ENCODE measurements at regions not wholly inside any gene's neighbourhood (a gene's known extent, or its start where the extent isn't known, plus 50 kb on each side); places are given as distances from the start of the nearest gene placed in this dataset.

DNA sequence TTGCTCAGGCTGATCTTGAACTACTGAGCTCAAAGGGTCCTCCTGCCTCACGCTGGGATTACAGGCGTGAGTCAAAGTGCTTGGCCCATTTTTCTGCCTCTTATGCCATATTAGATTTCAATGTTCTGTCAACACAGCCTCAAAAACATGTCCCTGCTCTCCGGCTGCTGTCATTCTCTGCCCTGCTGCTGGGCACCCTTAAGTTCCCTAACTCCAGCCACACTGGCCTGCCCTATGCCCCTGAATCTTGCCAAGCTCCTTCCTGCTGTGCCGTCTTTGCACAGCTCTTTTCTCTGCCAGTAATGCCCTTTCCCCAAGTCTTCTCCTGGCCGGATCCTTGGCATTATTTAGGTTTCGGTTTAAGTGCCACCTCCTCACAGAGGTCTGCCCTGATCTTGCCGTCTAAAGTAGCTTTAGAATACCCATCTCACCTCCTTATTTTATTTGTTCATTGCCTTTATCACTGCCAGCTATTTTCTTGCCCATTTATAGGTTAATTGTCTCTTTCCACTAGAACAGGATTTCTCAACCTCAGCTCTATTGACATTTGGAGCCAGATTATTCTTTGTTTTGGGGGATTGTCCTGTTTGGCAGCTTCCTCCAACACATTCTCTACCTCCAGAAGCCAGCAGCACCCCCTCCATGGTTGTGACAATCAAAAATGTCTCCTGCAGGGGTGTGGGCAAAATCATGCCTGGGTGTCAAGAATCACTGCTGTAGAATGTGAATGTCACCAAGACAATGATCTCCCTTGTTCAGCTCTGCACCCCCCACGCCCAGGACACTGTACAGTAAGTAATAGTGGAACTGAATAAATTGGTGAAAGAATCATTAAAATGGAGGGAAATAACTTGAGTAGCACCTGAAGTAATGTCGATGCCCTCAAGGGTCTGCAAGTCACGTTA lies 168.2 kb downstream of the CYLD start:
- no peak for DNase-seq

- no peak for DNase-seq
These were observed 166.6 kb downstream of the CYLD start for GRCh38 chr16:50908468-50908867.

DNA sequence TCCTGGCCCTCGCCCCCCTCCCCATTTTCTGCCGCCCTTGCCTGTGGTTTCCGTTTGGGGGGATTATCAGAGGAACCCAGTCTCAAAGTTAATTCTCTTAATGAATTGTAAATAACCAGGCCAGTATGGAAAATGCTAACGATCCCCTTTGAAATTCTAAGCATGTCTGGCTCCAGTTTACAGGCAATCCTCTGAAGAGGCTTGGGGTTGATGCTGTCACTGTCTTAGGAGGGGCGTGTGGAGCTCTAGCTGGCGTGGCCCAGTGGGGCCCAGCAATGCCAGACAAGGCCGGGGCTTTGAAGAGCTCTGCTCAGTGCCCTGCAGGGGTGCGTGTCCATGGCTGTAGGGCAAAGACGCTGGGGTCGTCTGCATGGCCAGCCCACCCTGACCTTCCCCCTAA lies 164.6 kb downstream of the CYLD start:
- no peak for DNase-seq

DNA sequence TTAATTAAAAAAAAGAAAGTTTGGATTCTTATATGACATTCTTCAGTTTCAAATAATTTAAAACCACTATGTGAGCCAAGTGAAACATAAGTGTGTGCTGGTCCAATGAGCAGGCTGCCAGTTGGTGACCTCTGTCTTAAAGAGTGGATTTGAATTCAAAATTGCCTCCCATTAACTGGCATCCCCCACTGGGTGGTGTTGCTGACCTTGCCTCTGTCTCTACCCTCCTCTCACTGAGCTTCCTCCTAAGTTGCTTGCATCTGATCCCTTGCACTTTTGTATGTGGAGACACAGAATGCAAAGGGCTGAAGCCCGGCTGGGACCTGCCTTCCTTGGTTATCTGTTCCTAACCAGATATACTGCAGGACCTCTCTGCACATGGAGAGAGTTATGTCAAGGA lies 160.6 kb downstream of the CYLD start:
- no peak for DNase-seq

DNA sequence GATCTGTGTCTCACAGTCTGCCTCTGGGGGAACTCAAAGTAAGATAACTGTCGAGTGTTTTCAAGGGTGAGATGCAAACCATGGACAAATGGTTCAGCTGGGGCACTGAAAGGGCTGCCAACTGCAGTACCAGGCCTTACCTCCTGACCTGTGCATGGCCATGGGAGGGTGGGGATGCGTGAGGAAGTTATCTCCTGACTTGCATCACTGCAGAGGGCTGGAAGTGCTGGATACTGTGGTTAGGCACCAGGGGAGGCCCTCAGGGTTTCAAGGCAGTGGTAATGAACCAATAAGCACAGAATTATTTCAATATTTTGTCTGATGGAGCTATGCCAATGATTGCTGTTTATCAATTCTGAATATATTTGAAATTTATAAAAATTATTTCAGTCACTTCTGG lies 159.2 kb downstream of the CYLD start:
- DNase-seq = no peak

GRCh38 chr16:50900391-50900942 lies 158.6 kb downstream of the CYLD start:
- DNase-seq = no peak

GRCh38 chr16:50899951-50900350 lies 158.1 kb downstream of the CYLD start:
- DNase-seq = no peak

GRCh38 chr16:50889746-50890145 lies 147.9 kb downstream of the CYLD start:
- DNase-seq = no peak

DNA sequence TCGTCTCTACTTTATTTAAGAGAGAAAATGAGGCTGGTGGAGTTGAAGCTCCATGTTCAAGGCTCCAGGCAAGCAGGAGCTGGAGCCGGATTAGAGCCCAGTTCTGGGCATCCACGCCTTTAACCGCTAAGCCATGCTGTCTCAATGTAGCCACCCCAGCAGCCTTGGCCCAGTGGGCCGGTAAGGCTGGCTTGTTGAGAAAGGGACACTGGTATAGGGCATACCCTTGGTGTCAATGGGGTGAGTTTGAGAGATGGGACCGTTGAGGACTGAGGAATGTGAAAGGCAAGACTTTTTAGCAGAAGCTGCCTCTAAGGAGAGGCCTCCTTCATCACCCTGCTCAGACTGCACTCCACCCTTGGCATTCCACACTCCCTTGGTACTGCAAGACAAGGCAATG lies 147.4 kb downstream of the CYLD start:
- DNase-seq = no peak

DNA sequence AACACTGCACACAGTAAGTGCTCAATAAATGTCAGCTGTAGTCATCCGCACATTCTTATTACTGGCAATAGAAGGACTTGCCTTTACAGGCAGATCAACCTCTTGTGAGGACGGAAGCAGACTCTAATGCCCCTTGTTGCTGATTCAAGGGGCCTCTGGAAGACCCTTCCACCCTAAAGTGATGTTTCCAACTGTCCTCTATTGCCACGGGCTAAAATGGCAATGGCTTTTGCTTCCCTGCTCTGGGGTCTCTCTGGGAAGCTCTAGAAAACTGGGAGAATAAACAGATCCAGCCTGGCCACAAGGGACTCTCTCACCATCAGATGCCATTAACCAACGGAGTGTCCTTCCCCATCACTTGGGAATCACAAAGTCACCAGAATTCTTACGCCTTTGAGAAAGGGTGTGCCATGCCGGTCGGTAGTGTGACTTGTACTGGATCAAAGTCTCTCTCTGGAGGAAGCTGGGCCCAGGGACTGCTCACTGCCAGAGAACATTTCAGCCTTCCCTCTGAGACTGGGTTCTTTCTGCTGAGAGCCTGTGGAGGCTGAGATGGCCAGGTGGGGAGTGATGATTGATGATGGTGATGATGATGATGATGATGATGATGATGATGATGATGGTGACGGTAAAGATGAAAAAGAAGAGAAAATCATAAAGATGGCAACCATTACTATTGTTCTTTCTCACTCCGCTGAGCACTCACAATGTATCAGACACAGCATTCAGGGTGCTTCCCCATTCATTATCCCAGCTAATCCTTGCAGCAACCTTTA lies 146.8 kb downstream of the CYLD start:
- no peak for DNase-seq

DNA sequence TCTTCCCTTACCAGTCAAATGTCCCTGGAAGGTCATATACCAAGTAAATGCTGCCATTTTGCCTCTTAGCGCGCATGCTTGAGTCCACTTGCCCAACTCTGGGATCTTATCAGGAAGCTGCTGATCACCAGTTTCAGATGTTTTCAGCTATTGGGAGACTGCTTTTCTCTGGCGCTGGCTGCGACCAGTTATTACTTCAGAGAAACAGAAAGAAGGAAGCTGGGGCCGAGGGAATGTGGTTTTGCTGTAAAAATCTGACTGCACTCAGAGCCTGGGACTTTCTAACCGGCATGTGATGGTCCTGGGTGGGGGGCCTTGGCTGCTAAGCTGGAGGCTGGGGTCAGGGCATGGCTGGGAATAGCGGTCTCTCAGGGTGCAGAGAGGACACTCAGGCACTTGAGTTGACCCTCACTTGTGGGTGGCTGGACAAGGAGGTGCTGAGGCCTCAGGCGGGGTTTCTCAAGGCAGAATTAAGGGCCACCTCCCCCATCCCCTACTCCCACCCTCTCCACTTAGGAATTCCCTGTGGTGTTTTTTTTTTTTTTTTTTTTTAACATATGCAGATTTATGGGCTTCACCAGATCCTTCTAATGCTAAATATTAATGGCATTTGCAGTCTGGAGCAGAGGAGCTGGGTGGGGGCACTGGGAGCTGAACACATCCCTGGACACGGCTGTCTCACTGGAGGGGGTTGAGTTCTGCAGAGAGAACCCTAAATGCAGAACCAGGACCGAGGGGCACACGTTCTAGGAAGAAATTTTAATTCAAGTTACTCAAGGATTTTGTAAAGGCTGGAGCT lies 145.8 kb downstream of the CYLD start:
- DNase-seq = no peak

- no peak for DNase-seq
These were observed 142.4 kb downstream of the CYLD start for GRCh38 chr16:50884066-50884860.

DNA sequence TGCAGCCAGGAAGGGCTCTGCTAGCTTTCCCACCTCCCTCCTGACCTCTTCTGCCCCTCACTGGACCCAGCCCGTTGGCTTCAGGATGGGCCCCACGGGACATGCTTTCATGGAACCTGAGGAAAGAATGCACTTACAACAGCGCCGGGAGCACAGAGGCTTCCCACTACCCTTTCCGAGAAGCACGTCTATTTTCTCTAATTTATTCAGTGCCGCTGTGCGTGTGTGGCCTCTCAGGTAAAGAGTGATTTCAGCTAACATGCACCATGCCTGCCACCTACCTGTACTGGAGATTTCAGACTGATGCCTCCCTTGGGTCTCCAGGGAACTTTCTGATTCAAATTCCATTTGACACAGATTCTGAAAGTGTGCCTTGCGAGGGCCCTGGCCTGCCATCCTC lies 140.1 kb downstream of the CYLD start:
- DNase-seq = no peak

GRCh38 chr16:50881331-50881830 lies 139.5 kb downstream of the CYLD start:
- DNase-seq = no peak

DNA sequence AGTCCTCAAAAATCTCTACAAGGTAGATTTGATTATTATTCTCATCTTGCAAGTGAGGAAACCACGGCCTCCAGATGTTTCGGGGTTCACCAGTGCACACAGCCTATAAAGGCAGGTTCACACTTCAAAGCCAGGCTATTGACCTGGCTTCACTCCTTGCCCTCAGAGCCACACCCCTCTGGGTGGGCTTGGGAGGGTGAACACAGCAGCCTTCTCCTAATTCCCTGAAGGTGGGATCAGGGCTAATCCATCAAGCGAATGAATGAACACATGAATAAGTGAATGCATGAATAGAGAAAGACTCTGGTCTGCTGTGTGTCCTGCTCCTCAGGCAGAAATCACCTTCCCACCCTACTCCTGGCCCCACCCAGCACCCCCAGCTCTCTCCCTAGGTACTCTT lies 139.0 kb downstream of the CYLD start:
- DNase-seq = no peak

- DNase-seq = no peak
These were observed 138.2 kb downstream of the CYLD start for GRCh38 chr16:50879873-50880695.

GRCh38 chr16:50878966-50879615 lies 137.2 kb downstream of the CYLD start:
- DNase-seq = no peak

GRCh38 chr16:50878536-50878935 lies 136.7 kb downstream of the CYLD start:
- DNase-seq = no peak

DNA sequence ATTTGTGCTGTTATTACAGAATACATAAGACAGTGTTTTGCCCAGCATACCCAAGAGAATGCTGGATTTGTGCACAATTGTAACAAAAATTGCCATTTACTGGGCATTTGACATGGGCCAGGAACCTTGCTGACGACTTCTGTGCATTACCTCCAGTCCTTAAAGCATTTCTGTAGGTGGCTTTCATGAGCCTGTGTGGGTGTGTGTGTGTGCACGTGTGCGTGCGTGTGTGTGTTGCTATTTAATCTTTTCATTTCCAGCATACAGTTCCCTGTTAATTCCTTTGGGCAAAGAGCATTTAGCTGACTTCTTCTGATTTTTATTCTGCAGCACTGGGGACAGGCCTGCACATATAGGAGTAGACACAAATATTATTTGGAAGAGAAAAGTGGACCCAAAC lies 134.4 kb downstream of the CYLD start:
- DNase-seq = no peak

DNA sequence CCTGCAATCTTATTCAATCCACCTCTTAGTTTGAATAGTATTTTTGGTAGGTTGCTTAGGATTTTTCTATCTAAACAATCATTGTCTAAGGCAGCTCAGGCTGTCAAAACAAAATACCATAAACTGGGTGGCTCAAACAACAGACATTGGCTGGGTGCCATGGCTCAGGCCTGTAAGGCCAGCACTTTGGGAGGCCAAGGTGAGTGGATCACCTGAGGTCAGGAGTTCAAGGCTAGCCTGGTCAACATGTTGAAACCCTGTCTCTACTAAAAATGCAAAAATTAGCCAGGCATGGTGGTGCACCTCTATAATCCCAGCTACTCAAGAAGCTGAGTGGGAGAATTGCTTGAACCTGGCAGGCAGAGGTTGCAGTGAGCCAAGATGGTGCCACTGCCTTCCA lies 126.7 kb downstream of the CYLD start:
- DNase-seq = no peak

GRCh38 chr16:50866806-50867205 lies 124.9 kb downstream of the CYLD start:
- no peak for DNase-seq
